WTC11 (cell line): ENCODE measurements at regions not wholly inside any gene's neighbourhood (a gene's known extent, or its start where the extent isn't known, plus 50 kb on each side); places are given as distances from the start of the nearest gene placed in this dataset.

Experiments
- ZNF263 ChIP-seq: sonication (generic); formaldehyde crosslinking; IDR thresholded peaks from 2 replicates; pipeline ENCODE4 v1.8.1; 2022; ENCODE audit warnings: low read depth, mild to moderate bottlenecking, moderate library complexity, missing genetic modification reagents
- TF ChIP-seq, protein P1 (sequence below): fragments of 200-600 bp; IDR thresholded peaks from 2 replicates; pipeline ENCODE4 v1.8.0; 2022; ENCODE audit warnings: antibody characterized with exemption
- TF ChIP-seq, protein P2 (sequence below): sonication (generic); formaldehyde crosslinking; IDR thresholded peaks from 2 replicates; pipeline ENCODE4 v1.8.1; 2023; ENCODE audit warnings: mild to moderate bottlenecking, missing genetic modification reagents, borderline replicate concordance
- TF ChIP-seq, protein P3 (sequence below): fragments of 250-450 bp; sonication (Bioruptor Pico); IDR thresholded peaks from 2 replicates; pipeline ENCODE4 v2.1.2; 2022; ENCODE audit warnings: mild to moderate bottlenecking, moderate library complexity
- TF ChIP-seq, protein P4 (sequence below): sonication (generic); formaldehyde crosslinking; IDR thresholded peaks from 2 replicates; pipeline ENCODE4 v1.8.1; 2023; ENCODE audit warnings: mild to moderate bottlenecking, missing genetic modification reagents, moderate library complexity

DNA sequence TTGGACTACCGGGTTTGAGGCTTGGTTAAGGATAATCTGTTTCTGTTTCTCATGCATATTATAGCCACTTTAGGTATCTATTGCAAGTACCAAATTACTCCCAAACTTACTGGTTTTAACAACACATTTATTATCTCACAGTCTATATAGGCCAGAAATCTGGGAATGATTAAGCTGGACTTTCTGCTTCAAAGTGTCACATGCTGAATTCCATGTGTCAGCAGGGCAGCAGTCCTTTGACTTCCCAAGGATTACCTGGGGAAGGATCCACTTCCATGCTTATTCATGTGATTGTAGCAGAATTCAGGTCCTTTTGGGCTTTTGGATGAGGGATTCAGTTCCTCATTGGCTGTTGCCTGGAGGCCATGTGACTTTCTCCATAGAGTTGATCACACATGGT, 349.0 kb upstream of the TRAM1L1 start:
- TF ChIP-seq, protein P1, sequence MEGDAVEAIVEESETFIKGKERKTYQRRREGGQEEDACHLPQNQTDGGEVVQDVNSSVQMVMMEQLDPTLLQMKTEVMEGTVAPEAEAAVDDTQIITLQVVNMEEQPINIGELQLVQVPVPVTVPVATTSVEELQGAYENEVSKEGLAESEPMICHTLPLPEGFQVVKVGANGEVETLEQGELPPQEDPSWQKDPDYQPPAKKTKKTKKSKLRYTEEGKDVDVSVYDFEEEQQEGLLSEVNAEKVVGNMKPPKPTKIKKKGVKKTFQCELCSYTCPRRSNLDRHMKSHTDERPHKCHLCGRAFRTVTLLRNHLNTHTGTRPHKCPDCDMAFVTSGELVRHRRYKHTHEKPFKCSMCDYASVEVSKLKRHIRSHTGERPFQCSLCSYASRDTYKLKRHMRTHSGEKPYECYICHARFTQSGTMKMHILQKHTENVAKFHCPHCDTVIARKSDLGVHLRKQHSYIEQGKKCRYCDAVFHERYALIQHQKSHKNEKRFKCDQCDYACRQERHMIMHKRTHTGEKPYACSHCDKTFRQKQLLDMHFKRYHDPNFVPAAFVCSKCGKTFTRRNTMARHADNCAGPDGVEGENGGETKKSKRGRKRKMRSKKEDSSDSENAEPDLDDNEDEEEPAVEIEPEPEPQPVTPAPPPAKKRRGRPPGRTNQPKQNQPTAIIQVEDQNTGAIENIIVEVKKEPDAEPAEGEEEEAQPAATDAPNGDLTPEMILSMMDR, result no peak
- TF ChIP-seq, protein P2, sequence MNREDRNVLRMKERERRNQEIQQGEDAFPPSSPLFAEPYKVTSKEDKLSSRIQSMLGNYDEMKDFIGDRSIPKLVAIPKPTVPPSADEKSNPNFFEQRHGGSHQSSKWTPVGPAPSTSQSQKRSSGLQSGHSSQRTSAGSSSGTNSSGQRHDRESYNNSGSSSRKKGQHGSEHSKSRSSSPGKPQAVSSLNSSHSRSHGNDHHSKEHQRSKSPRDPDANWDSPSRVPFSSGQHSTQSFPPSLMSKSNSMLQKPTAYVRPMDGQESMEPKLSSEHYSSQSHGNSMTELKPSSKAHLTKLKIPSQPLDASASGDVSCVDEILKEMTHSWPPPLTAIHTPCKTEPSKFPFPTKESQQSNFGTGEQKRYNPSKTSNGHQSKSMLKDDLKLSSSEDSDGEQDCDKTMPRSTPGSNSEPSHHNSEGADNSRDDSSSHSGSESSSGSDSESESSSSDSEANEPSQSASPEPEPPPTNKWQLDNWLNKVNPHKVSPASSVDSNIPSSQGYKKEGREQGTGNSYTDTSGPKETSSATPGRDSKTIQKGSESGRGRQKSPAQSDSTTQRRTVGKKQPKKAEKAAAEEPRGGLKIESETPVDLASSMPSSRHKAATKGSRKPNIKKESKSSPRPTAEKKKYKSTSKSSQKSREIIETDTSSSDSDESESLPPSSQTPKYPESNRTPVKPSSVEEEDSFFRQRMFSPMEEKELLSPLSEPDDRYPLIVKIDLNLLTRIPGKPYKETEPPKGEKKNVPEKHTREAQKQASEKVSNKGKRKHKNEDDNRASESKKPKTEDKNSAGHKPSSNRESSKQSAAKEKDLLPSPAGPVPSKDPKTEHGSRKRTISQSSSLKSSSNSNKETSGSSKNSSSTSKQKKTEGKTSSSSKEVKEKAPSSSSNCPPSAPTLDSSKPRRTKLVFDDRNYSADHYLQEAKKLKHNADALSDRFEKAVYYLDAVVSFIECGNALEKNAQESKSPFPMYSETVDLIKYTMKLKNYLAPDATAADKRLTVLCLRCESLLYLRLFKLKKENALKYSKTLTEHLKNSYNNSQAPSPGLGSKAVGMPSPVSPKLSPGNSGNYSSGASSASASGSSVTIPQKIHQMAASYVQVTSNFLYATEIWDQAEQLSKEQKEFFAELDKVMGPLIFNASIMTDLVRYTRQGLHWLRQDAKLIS, result no peak
- no peak for TF ChIP-seq ZNF263 (CRISPR knock-in tag)
- TF ChIP-seq, protein P3, sequence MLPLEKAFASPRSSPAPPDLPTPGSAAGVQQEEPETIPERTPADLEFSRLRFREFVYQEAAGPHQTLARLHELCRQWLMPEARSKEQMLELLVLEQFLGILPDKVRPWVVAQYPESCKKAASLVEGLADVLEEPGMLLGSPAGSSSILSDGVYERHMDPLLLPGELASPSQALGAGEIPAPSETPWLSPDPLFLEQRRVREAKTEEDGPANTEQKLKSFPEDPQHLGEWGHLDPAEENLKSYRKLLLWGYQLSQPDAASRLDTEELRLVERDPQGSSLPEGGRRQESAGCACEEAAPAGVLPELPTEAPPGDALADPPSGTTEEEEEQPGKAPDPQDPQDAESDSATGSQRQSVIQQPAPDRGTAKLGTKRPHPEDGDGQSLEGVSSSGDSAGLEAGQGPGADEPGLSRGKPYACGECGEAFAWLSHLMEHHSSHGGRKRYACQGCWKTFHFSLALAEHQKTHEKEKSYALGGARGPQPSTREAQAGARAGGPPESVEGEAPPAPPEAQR (CRISPR knock-in tag), result no peak
- TF ChIP-seq, protein P4, sequence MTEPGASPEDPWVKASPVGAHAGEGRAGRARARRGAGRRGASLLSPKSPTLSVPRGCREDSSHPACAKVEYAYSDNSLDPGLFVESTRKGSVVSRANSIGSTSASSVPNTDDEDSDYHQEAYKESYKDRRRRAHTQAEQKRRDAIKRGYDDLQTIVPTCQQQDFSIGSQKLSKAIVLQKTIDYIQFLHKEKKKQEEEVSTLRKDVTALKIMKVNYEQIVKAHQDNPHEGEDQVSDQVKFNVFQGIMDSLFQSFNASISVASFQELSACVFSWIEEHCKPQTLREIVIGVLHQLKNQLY (CRISPR knock-in tag), result no peak
